ENCODE measurements at regions not wholly inside any gene's neighbourhood (a gene's known extent, or its start where the extent isn't known, plus 50 kb on each side); places are given as distances from the start of the nearest gene placed in this dataset.

- no peak for TF ChIP-seq ZMIZ1 (IDR thresholded peaks at IDR 0.05; ENCODE audit: low read depth in 2 of 2, low read length in 2 of 2)
- no peak for TF ChIP-seq RNF219 (CRISPR knock-in tag; IDR thresholded peaks at IDR 0.05)
- no peak for TF ChIP-seq DDX20 (tag; IDR thresholded peaks at IDR 0.05; ENCODE audit: low read depth)
Observed at GRCh38 chr11:69563946-69564775, 76.8 kb upstream of the CCND1 start (continued).
